ENCODE measurements at regions not wholly inside any gene's neighbourhood (a gene's known extent, or its start where the extent isn't known, plus 50 kb on each side); places are given as distances from the start of the nearest gene placed in this dataset.
"Not testable (repeated sequence)": the region's sequence is repeated elsewhere in the genome, so short reads cannot be mapped to it uniquely, and the experiment has no call there.

DNA sequence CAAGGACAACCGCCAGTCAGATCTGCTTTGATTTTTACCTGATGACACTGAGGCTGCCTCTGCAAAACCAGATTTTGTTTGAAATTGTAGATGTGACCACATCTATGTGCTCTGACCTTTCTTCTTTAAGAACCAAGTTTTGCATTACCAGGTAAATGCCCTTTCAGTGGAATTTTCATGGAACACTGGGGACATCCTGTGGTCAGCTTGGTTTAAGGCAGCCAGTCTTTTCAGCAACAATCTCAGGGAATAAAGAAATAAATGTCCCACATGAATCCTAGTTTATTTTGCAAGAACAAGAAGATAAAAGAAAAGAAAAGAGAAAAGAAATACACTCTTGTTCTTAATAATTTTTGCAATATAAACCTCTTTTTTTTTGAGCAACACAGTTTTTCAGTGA lies 90.6 kb downstream of the POU3F3 start:
- TF ChIP-seq CTCF (IDR thresholded peaks at IDR 0.05) (peak; percentile 68), ZFX (IDR thresholded peaks at IDR 0.05; ENCODE audit: borderline replicate concordance) (no peak)
- no peak overlapping the region for H3K27ac ChIP-seq

DNA sequence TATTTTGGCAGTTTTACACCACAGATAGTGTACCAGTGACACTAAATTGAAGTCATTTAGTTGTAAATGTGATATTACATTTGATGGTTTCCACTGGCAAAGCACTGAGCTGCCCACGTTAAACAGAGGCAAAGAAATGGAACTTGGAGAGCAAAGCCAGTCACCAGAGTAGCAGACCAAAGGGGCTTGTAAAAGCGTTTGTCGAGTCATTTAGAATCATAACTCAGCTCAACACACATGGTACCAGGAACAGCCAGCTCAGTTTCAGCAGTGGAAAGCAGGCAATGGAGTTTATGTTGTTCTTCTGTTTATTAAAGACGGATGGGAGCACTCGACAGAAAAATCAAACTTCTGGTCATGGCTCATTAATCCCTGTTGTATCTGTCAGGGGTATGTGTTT lies 91.2 kb downstream of the POU3F3 start:
- H3K27ac ChIP-seq = no peak overlapping the region
- TF ChIP-seq CTCF (IDR thresholded peaks at IDR 0.05) = no peak
- no peak for TF ChIP-seq ZFX (IDR thresholded peaks at IDR 0.05; ENCODE audit: borderline replicate concordance)

GRCh38 chr2:104945866-104946265 lies 92.0 kb downstream of the POU3F3 start:
- no peak for TF ChIP-seq CTCF (IDR thresholded peaks at IDR 0.05)
- no peak for TF ChIP-seq ZFX (IDR thresholded peaks at IDR 0.05; ENCODE audit: borderline replicate concordance)
- H3K27ac ChIP-seq = no peak overlapping the region

DNA sequence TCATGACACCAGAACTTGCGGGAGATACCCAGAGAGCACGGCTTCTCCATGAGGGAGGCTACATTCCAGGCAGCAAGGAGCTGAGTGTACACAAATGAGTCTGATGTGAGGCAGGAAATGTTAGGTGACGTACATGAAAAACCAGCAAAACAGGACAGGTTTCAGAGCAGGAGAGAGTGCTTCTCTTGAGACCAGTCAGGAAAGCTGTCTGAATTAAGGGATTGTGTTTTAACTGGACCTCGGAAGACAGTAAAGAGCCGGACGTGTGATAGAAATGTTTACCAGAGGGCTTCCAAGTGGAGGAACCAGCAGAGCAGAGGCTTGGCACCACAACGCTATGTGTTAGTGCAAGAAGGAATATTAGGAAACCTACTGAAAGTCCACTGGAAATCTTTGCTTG lies 90.4 kb upstream of the MRPS9 start:
- not testable (repeated sequence) for H3K27ac ChIP-seq

DNA sequence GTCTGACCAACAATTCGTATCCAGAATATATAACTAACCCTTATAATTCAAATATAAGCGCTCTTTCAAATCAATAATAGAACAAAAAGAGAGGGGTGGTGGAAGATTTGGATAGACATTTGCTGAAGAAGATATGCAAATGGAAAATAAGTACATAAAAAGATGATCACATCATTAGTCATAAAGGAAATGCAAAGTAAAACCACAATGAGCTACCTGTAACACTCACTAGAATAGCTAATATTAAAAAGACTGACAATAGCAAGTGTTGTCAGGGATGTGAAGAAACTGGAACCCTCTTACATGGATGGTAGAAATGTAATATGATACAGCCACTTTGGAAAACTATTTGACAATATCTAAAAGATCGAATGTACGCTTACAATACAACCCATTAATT lies 84.9 kb upstream of the MRPS9 start:
- H3K27ac ChIP-seq = no peak overlapping the region
- no peak for TF ChIP-seq ZFX (IDR thresholded peaks at IDR 0.05; ENCODE audit: borderline replicate concordance)
- no peak for TF ChIP-seq CTCF (IDR thresholded peaks at IDR 0.05)

GRCh38 chr2:104965900-104966299 lies 72.0 kb upstream of the MRPS9 start:
- no peak overlapping the region for H3K27ac ChIP-seq
- peak; percentile 15; the same call in 1 of the 2 replicates for TF ChIP-seq CTCF (IDR thresholded peaks at IDR 0.05)
- no peak for TF ChIP-seq ZFX (IDR thresholded peaks at IDR 0.05; ENCODE audit: borderline replicate concordance)

GRCh38 chr2:104969564-104969963 lies 68.3 kb upstream of the MRPS9 start:
- no peak for TF ChIP-seq CTCF (IDR thresholded peaks at IDR 0.05)
- TF ChIP-seq ZFX (IDR thresholded peaks at IDR 0.05; ENCODE audit: borderline replicate concordance) = no peak
- no peak overlapping the region for H3K27ac ChIP-seq

GRCh38 chr2:104975371-104975770 lies 62.5 kb upstream of the MRPS9 start:
- TF ChIP-seq ZFX (IDR thresholded peaks at IDR 0.05; ENCODE audit: borderline replicate concordance) (no peak), CTCF (IDR thresholded peaks at IDR 0.05) (no peak)
- H3K27ac ChIP-seq = no peak overlapping the region

All from 22Rv1 (cell line).